GM19351 (cell line): ENCODE measurements at regions not wholly inside any gene's neighbourhood (a gene's known extent, or its start where the extent isn't known, plus 50 kb on each side); places are given as distances from the start of the nearest gene placed in this dataset.
"Not testable (repeated sequence)": the region's sequence is repeated elsewhere in the genome, so short reads cannot be mapped to it uniquely, and the experiment has no call there.

Experiments used
- ATAC-seq: cut with Tn5 transposase; IDR thresholded peaks from one replicate; pipeline ENCODE4 v1.9.1; 2021; ENCODE audit warnings: mild to moderate bottlenecking, moderate library complexity; ENCODE audit not compliant: unreplicated experiment

DNA sequence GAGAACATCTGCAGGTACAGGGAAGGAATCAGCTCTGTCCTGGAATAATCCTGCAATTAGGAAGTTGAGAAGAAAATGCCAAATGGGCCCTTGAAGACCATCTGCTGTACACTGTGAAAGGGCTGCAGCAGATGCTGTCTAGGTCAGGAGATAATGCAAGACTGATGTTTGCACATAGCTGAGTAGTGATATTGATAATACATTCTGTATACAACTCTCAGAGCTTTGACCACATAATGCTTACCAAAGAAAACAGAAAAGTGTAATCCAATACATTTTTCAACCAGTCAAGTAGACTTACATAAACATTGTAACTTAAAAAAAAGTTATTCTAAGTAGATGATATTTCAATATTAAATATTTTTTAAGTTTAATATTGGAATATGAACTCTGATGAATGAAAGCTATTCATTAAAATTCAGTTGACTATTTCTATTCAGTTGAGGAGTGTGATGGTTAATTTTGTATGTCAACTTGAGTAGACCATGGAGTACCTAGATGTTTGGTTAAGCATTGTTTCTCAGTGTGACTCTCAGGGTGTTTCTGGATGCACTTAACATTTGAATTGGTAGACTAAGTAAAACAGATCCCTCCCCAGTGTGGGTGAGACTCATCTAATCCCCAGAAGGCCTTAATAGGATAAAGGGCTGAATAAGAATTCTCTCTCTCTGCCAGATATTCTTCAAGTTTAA lies 380.1 kb upstream of the PRR16 start:
- no peak for ATAC-seq

DNA sequence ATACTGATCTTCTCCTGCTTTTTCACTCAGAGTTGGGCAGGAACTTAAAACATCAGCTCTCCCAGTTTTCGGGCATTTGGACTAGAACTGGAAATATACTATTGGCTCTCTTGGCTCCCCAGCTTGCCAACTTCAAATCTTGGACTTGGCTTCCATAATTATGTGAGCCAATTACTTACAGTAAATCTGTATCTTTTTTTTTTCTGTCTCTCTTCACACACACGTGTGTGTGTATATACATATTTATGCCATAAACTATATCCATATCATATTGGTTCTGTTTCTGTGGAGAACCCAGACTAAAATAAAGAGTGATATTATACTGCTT lies 379.6 kb upstream of the PRR16 start:
- ATAC-seq = no peak

DNA sequence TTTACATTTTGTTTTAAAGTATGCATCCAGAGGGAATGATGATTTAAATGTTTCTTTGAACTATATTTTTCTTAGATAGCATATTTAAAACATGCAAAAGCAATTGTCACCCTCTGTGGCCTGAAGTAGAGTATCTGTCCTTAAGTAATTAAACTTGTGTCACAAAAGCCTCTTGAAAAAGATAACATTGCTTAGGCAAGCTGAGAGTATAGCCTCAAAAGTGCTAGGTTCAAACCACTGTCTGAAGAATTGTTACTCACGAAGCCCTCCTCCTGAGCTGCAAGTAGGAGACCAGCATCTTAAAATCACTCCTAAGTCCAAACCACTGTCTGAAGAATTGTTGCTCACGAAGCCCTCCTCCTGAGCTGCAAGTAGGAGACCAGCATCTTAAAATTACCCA lies 378.0 kb upstream of the PRR16 start:
- ATAC-seq = no peak

DNA sequence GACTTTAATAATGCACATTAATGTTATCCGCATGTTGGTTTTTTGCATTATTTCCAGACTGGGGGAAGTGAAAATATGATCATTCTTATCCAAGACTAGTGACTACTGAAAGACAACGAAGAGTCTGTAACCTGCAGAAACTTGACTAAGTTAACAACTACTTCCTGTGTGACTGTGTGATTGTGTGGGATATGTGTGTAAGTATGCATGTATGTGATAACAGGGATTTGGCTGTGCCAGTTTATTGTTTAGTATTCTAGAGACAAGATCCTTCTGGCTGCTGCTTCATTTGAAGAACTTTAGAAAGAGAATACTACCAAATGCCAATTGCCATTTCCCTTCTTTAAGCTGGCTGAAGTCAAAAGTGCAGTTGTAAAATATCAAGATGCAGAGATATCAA lies 375.7 kb upstream of the PRR16 start:
- no peak for ATAC-seq

DNA sequence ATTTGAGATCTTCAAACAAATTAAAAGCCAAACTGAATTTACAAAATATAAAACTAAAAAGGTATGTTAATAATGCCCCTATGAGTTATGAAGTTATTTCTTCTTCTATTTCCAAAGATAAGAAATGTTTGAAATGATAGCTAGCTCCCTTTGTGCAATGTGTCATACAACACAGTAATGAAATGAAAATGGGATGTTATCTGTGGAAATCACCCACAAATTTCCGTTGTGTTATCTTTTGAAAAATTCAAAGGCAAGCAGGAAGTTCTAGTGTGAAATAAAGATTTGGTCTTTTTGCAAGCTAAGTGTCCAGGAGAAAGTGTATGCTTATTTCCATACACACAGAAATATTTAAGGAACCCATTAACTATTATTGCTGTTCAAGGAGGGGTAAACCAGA lies 375.3 kb upstream of the PRR16 start:
- ATAC-seq = no peak

DNA sequence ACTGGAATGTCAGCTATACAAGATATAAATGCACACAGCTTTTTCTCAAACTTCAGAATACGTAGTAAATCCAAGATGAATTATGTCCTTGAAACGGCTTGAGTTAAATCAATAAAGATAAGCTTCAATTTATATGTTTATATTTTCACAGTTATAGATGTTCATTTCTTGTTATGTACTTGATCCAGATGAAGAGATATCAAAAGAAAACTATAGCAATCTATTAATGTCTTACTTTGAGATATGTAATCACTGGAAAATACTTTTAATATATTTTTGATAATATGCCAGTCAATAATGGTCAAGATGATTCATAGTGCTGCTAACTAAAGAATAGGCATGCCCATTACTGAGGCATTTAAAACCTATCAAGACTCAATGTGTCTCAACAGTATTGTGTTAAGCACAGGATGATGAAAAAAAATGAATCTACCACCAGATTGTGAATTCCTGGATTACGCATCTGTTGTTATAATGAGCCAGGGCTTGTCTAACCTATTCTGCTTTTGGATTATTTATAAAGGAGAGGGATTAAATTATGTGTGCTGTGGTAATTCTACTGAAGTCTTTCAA lies 372.6 kb upstream of the PRR16 start:
- no peak for ATAC-seq

DNA sequence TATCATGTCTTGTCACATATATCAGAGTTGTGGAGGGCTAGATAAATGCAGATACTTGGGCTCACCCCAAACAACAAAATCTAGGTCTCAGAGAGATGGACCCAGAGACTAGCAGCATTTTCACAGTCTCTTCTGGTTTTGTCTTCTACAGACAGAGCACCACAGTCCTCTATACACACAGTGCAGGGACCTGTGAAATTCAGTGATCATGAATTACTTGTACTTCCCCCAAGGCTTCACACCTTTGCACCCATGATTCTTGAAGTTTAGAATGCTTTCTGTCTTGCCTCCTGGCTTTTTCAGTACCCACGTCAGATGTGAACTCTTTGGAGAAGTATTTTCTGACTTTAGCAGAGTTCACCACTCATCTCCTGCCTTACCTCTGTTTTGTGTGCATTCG lies 371.5 kb upstream of the PRR16 start:
- no peak for ATAC-seq

DNA sequence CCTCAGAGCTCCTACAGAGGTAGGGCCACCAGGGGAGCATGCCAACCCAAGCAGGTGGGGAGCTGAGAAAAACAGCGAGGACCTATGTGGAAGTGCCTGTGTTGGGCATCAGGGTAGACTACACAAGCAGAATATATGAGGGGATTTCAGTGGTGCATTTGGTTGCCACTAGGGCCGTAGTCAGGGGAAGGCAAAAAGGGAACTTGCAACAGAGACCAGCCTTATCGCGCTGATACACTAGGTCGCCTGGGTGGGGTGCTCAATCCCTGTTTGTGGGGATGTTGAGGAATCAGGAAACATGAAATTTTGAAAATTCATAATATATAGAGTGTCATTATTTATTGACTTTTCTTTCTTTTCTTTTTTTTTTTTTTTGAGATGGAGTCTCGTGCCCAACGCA lies 370.9 kb upstream of the PRR16 start:
- ATAC-seq = no peak

DNA sequence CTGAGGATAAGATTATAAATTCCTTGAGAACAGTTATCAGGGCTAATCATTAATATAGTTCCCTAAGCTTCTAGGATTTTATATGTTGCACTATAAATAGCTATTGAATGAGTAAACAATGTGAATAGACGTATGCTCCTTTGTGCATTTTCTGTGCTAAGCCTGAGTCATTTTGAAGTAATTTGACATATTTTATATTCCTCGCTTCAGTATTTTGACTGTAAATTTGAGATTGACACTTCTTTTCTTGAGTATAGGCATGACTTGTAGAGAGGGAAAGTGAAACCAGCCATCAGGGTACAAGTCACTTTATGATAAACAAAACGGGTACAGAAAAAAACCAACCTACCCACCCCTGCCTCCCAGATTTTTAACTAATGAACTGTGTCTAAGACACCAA lies 367.7 kb upstream of the PRR16 start:
- peak; percentile 43 for ATAC-seq

DNA sequence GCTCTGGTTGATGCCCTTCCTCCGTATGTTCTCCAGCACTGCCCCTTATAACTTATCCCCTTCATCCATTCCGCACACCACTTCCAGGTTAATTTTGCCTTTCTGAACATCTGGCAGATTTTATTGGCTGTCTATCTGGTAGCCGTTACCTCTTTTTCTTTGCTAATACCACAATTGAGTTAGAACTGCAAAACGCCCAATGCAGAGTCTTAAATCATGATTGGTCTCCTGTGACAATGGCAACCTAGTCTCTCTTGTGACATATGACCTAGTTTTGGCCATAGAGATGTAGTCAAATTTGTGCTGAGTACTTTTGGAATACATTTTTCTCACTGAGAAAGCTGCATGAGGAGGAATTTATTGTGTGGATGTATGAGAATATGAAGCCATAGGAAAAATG lies 365.7 kb upstream of the PRR16 start:
- no peak for ATAC-seq

DNA sequence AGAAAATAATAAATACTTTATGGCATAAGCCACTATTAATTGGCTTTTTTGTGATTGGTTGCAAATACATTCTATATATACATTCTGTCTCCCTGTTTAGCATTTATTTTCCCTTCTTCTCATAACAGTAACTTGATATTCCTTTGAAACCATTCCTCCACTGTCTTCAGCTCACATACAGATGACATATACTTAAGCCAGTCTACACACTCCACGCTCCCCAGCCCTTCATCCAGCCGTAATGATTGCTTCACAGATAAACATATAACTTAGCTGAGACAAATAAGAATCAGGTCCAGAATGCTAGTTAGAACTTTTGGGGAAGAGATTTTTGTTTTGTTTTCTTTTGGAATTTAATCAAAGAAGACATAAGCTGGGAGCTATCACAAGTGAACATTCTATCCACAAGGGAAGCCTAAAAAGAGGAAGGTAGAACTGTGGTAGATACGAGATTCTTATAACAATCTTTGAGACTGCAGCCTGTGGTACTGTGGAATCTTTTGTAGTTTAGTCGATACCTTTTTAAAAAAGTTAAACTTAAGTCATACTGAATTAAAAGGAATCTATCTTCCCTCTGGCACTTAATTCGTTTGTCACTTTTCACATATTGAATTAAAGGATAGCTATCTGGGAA lies 365.1 kb upstream of the PRR16 start:
- no peak for ATAC-seq

DNA sequence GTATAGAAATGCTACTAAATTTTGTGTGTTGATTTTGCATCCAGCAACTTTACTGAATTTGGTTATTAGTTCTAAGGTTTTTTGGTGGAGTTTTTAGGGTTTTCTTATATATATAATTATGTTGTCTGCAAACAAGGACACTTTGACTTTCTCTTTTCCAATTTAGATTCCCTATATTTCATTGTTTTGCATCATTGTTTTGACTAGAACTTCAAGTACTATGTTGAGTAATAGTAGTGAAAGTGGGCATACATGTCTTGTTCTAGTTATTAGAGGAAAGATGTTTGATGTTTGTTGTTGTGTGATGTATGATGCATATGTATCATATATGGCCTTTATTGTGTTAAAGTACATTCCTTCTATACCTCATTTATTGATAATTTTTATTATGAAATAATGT lies 362.3 kb upstream of the PRR16 start:
- ATAC-seq = no peak

DNA sequence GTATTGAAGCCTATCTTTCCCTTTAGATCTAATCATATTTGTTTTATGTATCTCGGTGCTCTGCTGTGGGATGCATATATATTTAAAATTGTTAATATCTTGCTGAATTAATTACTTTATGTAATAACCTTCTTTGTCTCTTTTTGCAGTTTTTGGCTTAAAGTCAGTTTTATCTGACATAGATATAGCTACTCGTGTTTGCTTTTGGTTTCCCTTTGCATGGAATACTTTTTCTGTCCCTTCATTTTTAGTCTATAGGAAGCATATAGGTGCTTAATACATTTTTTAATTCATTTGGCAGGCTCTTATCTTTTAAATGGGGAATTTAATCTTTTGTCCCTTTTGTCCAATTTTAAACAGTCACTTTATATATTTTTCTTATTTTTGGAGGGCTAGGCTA lies 360.6 kb upstream of the PRR16 start:
- ATAC-seq = no peak

DNA sequence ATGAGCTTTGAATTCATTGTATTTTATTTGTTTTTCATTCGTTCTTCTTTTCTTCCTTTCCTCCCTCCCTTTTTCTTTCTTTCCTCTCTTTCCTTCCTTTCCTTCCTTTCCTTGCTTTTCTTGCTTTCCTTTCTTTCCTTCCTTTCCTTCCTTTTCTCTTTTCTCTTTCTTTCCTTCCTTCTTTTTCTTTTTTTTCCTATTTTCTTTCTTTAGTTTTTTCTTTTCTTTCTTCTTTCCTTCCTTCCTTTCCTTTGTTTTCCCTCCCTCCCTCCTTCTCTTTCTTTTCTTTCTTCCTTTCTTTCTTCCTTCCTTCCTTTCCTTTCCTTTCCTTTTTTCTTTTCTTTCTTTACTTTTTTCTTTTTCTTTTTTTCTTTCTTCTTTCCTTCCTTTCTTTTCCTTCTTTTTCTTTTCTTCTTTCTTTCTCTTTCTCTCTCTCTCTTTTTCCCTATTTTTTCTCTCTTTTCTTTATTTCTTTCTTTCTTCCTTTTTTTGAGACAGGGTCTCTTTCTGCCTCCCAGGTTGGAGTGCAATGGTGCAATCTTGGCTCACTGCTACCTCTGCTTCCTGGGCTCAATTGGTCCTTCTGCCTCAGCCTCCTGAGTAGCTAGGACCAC lies 357.1 kb upstream of the PRR16 start:
- no peak for ATAC-seq

DNA sequence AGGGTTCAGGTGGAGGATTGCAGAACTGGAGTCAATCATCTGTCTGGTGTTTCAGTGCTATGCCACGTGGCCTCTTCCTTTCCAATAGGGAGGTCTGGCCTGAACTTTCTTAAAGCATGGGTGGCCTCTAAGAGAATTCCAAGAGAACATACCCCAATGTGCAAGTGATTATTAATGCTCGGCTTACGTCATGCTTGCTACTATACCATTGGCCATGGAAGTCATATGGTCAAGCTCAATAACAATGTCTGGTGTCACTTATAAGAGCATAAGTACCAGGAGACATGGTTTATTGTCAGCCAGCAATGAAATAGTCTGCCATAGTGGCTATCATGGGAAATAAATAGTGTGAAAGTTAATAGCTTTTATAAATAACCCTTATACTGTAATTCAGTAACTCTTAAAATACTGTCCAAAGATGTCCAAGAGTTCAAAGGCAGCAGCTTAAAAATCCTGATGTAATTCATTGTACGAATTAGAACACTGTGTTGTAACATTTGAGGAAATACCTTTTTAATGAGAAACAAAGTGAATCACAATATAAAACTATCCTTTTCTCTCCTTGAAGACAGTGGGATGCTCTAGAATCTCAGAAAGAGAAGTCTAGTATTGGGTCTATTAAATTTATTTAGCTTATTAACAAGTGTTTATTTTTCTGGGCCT lies 355.4 kb upstream of the PRR16 start:
- ATAC-seq = no peak

DNA sequence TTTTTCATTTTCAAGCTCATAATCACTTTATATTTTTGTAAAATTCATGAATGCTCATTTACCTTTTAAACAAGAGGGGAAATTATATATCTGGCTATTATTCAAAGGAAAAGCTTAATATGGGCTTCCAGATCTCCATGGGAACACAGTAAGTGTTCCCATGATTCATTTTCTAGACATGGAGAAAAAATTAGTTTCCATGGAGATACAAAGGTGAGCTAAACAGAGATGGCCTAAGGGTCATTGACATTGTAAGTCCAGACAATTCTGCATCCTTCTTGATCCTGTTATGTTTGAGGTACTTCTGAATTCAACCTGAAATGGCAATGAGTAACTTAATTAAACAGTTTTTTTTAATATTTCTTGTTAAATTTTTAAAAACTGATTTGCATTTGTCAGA lies 341.4 kb upstream of the PRR16 start:
- ATAC-seq = no peak

DNA sequence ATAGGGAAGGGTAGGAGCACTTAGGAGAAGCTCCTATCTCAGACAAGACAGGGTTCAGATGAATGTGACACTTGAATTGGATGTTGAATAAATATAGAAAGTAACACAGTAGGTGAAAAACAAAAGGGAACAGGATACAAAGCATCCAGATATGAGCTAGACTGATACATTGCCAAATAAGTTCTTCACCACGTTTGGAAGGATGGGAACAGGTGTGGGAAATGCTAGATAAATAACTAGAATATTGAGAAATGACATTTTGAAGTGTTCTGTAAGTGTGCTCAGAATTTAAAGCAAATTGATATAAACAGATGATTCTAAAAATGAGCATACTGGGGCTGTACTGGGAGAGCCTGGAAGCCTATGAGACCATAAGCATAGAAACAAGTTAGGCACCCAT lies 340.1 kb upstream of the PRR16 start:
- no peak for ATAC-seq

DNA sequence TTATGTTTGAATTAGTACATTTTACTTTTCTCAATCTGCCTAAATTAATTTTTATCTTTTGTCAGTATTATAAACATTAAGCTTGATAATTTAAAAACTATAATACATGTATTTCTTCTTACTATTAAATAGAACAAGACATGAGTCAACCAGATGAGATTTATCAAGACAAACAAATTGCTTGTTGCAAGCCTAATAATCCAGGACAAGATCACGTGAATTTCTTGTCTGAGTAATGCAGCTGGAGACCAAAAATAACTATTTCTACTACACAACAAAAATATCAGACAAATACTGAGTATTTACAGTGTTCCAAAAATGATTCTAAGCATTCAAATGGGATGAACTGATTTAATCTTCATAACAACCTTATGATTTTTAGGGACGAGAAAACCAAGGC lies 339.1 kb upstream of the PRR16 start:
- ATAC-seq = no peak

DNA sequence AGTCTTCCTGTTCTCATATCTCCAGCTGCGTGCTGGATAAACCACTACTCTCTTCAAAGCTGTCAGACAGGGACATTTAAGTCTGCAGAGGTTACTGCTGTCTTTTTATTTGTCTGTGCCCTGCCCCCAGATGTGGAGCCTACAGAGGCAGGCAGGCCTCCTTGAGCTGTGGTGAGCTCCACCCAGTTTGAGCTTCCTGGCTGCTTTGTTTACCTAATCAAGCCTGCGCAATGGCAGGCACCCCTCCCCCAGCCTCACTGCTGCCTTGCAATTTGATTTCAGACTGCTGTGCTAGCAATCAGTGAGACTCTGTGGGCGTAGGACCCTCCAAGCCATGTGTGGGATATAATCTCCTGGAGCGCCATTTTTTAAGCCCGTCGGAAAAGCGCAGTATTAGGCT lies 331.8 kb upstream of the PRR16 start:
- not testable (repeated sequence) for ATAC-seq

DNA sequence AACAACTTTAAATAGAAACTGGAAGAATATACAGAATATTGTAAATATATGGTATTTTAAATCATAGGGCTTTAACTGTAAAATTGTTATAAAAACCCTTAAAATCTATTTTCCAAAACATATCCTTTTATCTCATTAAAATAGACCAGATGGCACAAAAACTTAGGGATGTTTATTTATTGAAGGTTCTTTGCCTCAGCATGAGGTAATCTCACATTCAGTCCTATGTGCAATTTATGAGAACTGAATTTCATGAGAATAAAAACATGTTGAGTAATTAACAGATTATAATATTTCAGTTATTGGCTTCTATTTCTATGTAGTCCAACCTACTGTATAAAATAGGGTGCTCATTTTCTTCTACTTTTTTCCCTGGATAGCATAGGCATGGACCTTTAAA lies 329.2 kb upstream of the PRR16 start:
- ATAC-seq = no peak

DNA sequence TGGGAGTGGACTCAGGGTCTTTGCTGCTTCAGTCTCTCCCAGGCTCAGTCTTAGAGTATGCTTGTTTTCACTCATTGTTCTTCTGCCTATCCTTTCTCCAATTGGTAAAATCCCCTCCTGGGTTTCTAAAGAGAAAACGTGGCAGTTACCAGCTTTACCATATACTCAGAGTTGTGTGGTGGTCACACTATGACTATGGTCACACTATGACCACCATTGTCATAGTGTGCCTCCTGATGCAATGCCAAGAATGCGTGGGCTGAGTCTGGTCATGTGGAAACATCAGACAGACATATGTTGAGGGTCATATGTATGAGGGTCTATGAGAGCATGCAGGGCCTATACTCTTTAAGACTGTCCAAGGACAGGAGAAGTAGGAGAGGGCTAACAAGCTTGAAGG lies 326.5 kb upstream of the PRR16 start:
- ATAC-seq = peak; percentile 36

DNA sequence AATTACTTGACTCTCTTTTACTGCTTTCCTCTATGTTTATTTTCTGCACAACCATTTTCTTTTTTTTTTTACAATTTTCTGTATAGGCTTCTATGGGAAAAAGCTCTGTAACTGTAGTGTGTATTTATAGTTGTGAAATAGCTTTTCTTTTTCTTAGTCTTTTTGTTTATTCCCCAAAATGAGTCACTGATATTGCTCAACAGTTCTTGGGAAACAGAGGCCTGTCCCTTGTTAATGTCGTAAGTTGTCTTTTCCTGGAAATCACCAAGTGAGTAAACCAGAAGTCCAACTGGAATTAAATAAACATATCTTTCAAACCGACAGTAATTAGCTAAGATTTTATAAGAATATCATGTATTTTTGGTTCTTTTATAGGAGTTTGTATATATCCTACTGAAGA lies 325.1 kb upstream of the PRR16 start:
- no peak for ATAC-seq
